ENCODE measurements at regions not wholly inside any gene's neighbourhood (a gene's known extent, or its start where the extent isn't known, plus 50 kb on each side); places are given as distances from the start of the nearest gene placed in this dataset.

DNA sequence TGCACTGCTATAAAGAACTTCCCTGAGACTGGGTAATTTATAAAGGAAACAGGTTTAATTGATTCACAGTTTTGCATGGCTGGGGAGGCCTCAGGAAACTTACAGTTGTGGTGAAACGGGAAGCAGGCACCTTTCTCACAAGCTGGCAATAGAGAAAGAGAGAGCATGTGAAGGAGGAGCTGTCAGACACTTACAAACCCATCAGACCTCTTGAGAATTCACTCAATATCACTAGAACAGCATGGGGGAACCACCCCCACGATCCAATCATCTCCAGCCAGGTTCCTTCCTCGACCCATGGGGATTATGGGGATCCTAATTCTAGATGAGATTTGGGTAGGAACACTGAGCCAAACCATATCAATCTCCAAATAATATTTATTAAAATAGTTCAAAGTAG lies 729.2 kb upstream of the DDX18 start:
- 27% methylated on average over 3 of the region's 3 CpGs for WGBS
- H3K4me1 ChIP-seq (ENCODE audit: control insufficient read depth in 4 of 4, insufficient read depth in 4 of 4, low read length in 3 of 4) = no peaks in the 10 kb centered on the region
- no peaks in the 10 kb centered on the region for H3K27me3 ChIP-seq (ENCODE audit: control insufficient read depth in 4 of 4, insufficient read depth in 4 of 4, low read length in 3 of 4)
- TF ChIP-seq NR2F2 (IDR thresholded peaks at IDR 0.05) (no peak), GABPA (IDR thresholded peaks at IDR 0.05 in 1 of 2, conservative IDR thresholded peaks at IDR 0.05 in 1 of 2) (no peak), RXRA (IDR thresholded peaks at IDR 0.05) (no peak), HNF4G (IDR thresholded peaks at IDR 0.05) (no peak), RAD21 (IDR thresholded peaks at IDR 0.05) (no peak), JUND (IDR thresholded peaks at IDR 0.05) (no peak), ATF3 (IDR thresholded peaks at IDR 0.05) (no peak), EGR1 (IDR thresholded peaks at IDR 0.05; ENCODE audit: low read depth in 2 of 2) (no peak), FOXA2 (IDR thresholded peaks at IDR 0.05) (no peak), SP1 (IDR thresholded peaks at IDR 0.05) (no peak), TAF1 (conservative IDR thresholded peaks at IDR 0.05) (no peak), HNF4A (conservative IDR thresholded peaks at IDR 0.05) (no peak), YY1 (IDR thresholded peaks at IDR 0.05) (no peak)
- TF ChIP-seq, protein P1, sequence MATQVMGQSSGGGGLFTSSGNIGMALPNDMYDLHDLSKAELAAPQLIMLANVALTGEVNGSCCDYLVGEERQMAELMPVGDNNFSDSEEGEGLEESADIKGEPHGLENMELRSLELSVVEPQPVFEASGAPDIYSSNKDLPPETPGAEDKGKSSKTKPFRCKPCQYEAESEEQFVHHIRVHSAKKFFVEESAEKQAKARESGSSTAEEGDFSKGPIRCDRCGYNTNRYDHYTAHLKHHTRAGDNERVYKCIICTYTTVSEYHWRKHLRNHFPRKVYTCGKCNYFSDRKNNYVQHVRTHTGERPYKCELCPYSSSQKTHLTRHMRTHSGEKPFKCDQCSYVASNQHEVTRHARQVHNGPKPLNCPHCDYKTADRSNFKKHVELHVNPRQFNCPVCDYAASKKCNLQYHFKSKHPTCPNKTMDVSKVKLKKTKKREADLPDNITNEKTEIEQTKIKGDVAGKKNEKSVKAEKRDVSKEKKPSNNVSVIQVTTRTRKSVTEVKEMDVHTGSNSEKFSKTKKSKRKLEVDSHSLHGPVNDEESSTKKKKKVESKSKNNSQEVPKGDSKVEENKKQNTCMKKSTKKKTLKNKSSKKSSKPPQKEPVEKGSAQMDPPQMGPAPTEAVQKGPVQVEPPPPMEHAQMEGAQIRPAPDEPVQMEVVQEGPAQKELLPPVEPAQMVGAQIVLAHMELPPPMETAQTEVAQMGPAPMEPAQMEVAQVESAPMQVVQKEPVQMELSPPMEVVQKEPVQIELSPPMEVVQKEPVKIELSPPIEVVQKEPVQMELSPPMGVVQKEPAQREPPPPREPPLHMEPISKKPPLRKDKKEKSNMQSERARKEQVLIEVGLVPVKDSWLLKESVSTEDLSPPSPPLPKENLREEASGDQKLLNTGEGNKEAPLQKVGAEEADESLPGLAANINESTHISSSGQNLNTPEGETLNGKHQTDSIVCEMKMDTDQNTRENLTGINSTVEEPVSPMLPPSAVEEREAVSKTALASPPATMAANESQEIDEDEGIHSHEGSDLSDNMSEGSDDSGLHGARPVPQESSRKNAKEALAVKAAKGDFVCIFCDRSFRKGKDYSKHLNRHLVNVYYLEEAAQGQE (IDR thresholded peaks at IDR 0.05) = no peak
- no peak overlapping the region for H3K9ac ChIP-seq (ENCODE audit: low read depth in 1 of 2, low read length in 2 of 2)
- H3K27ac ChIP-seq (ENCODE audit: low read depth in 1 of 2, low read length in 2 of 2) = no peak overlapping the region
- H3K9me3 ChIP-seq (ENCODE audit: control insufficient read depth in 4 of 4, low read length in 3 of 4) = no peaks in the 10 kb centered on the region
- no peak for DNase-seq (ENCODE audit: low spot score)
- H3K36me3 ChIP-seq (ENCODE audit: control insufficient read depth in 4 of 4, insufficient read depth in 3 of 4, low read depth in 1 of 4, low read length in 3 of 4) = no peaks in the 10 kb centered on the region
- no peak overlapping the region for H3K4me3 ChIP-seq (ENCODE audit: low read depth in 1 of 3, low read length in 3 of 3)

DNA sequence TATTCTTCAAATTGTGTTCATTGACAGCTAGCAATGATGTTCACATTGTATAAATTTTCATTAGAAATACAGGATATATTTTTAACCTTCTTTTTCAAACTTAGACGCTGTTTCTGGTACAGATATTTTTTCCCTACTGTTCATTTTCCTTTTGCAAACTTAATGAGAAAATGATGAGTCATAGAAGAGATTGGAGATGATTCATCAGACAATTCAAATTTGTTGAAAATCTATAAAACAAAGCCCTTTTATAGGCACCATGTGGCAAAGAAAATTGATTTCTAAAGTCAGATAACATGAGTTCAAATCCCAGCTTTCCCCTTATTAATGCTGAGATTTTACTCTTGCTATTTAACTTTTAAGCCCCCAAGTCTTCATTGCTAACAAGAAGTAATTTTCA lies 728.8 kb upstream of the DDX18 start:
- H3K9ac ChIP-seq (ENCODE audit: low read depth in 1 of 2, low read length in 2 of 2) = no peak overlapping the region
- no peaks in the 10 kb centered on the region for H3K36me3 ChIP-seq (ENCODE audit: control insufficient read depth in 4 of 4, insufficient read depth in 3 of 4, low read depth in 1 of 4, low read length in 3 of 4)
- H3K27ac ChIP-seq (ENCODE audit: low read depth in 1 of 2, low read length in 2 of 2) = no peak overlapping the region
- no peaks in the 10 kb centered on the region for H3K9me3 ChIP-seq (ENCODE audit: control insufficient read depth in 4 of 4, low read length in 3 of 4)
- WGBS = 69% methylated on average over 1 of the region's 1 CpG
- no peak for DNase-seq (ENCODE audit: low spot score)
- no peaks in the 10 kb centered on the region for H3K4me1 ChIP-seq (ENCODE audit: control insufficient read depth in 4 of 4, insufficient read depth in 4 of 4, low read length in 3 of 4)
- no peak overlapping the region for H3K4me3 ChIP-seq (ENCODE audit: low read depth in 1 of 3, low read length in 3 of 3)
- no peaks in the 10 kb centered on the region for H3K27me3 ChIP-seq (ENCODE audit: control insufficient read depth in 4 of 4, insufficient read depth in 4 of 4, low read length in 3 of 4)
- TF ChIP-seq YY1 (IDR thresholded peaks at IDR 0.05) (no peak), GABPA (IDR thresholded peaks at IDR 0.05 in 1 of 2, conservative IDR thresholded peaks at IDR 0.05 in 1 of 2) (no peak), SP1 (IDR thresholded peaks at IDR 0.05) (no peak), EGR1 (IDR thresholded peaks at IDR 0.05; ENCODE audit: low read depth in 2 of 2) (no peak), TAF1 (conservative IDR thresholded peaks at IDR 0.05) (no peak), NR2F2 (IDR thresholded peaks at IDR 0.05) (no peak), FOXA2 (IDR thresholded peaks at IDR 0.05) (no peak), HNF4A (conservative IDR thresholded peaks at IDR 0.05) (no peak), RXRA (IDR thresholded peaks at IDR 0.05) (no peak), FOXA1 (IDR thresholded peaks at IDR 0.05) (no peak), HNF4G (IDR thresholded peaks at IDR 0.05) (no peak), RAD21 (IDR thresholded peaks at IDR 0.05) (no peak), ATF3 (IDR thresholded peaks at IDR 0.05) (no peak)
- TF ChIP-seq, protein P2, sequence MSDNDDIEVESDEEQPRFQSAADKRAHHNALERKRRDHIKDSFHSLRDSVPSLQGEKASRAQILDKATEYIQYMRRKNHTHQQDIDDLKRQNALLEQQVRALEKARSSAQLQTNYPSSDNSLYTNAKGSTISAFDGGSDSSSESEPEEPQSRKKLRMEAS (IDR thresholded peaks at IDR 0.05) = no peak
- TF ChIP-seq, protein P3, sequence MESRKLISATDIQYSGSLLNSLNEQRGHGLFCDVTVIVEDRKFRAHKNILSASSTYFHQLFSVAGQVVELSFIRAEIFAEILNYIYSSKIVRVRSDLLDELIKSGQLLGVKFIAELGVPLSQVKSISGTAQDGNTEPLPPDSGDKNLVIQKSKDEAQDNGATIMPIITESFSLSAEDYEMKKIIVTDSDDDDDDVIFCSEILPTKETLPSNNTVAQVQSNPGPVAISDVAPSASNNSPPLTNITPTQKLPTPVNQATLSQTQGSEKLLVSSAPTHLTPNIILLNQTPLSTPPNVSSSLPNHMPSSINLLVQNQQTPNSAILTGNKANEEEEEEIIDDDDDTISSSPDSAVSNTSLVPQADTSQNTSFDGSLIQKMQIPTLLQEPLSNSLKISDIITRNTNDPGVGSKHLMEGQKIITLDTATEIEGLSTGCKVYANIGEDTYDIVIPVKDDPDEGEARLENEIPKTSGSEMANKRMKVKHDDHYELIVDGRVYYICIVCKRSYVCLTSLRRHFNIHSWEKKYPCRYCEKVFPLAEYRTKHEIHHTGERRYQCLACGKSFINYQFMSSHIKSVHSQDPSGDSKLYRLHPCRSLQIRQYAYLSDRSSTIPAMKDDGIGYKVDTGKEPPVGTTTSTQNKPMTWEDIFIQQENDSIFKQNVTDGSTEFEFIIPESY (IDR thresholded peaks at IDR 0.05) = no peak

Data from liver (tissue), 7 donors.